Uterus (tissue), 3 donors: ENCODE measurements at regions not wholly inside any gene's neighbourhood (a gene's known extent, or its start where the extent isn't known, plus 50 kb on each side); places are given as distances from the start of the nearest gene placed in this dataset.

Experiments used
- DNase-seq, 2 donors: peaks; one replicate each; pipeline ENCODE4 v3.0.0-alpha.2; 2019 to 2020
- H3K27ac ChIP-seq, 2 donors: fragments of 200-600 bp; sonication (generic); 1 replicate in 1 of 2; 2 replicates in 1 of 2; pipeline ENCODE4 v1.5.1; 2016 to 2018
- H3K27me3 ChIP-seq, 2 donors: fragments of 200-600 bp; sonication (generic); one replicate each; pipeline ENCODE4 v1.5.1; 2018 to 2019; ENCODE audit warnings: control low read depth in 1 of 2
- H3K36me3 ChIP-seq, 2 donors: fragments of 200-600 bp; sonication (generic); one replicate each; pipeline ENCODE4 v1.5.1; 2019; ENCODE audit warnings: control low read depth in 1 of 2
- H3K4me1 ChIP-seq, 2 donors: fragments of 200-600 bp; sonication (generic); one replicate each; pipeline ENCODE4 v1.5.1; 2018 to 2019; ENCODE audit warnings: control low read depth in 1 of 2
- H3K4me3 ChIP-seq, 2 donors: fragments of 200-600 bp; sonication (generic); 1 replicate in 1 of 2; 2 replicates in 1 of 2; pipeline ENCODE4 v1.5.1; 2018 to 2019; ENCODE audit warnings: mild to moderate bottlenecking in 1 of 2
- H3K9me3 ChIP-seq, 2 donors: fragments of 200-600 bp; sonication (generic); one replicate each; pipeline ENCODE4 v1.5.1; 2019; ENCODE audit warnings: control low read depth in 1 of 2
- CTCF ChIP-seq, 4 experiments: fragments of 200-600 bp in 2 of 4; fragments of 450-650 bp in 2 of 4; sonication (generic) in 2 of 4; IDR thresholded peaks; one replicate each; pipeline ENCODE4 v1.5.1; 2016 to 2019; ENCODE audit warnings: antibody characterized with exemption in 4 of 4, mild to moderate bottlenecking in 2 of 4, moderate library complexity in 1 of 4
- POLR2A ChIP-seq, 2 donors: fragments of 450-650 bp; IDR thresholded peaks; one replicate each; pipeline ENCODE4 v1.6.1; 2016; ENCODE audit warnings: antibody characterized with exemption in 2 of 2, mild to moderate bottlenecking in 1 of 2, moderate library complexity in 1 of 2
- intact Hi-C: fragments of 100-400 bp; cut with DNase I; formaldehyde crosslinking; loops from one replicate; pipeline ENCODE4 v1.15.1; 2023; ENCODE audit warnings: low total_unique reads
- donor health status: DM: yes; HTN: yes; CAD: no.

- no peaks in the 10 kb centered on the region for H3K9me3 ChIP-seq
- no peaks in the 10 kb centered on the region for H3K27me3 ChIP-seq
- TF ChIP-seq POLR2A (IDR thresholded peaks at IDR 0.05) (no peak), CTCF (IDR thresholded peaks at IDR 0.05) (no peak)
- intact Hi-C loops, result no loop called here
- no peak for DNase-seq
- H3K4me3 ChIP-seq, result no peak overlapping the region
- no peaks in the 10 kb centered on the region for H3K36me3 ChIP-seq
- H3K27ac ChIP-seq, result no peak overlapping the region
- no peaks in the 10 kb centered on the region for H3K4me1 ChIP-seq
These were observed 312.5 kb downstream of the OXSM start for GRCh38 chr3:26102376-26102775.

GRCh38 chr3:26104851-26105251 is 315.0 kb downstream of the OXSM start:
- no peaks in the 10 kb centered on the region for H3K9me3 ChIP-seq
- no peak overlapping the region for H3K4me3 ChIP-seq
- H3K27ac ChIP-seq, result peak overlapping the region in 1 of 2 donors; percentile 35
- intact Hi-C loops, result no loop called here
- DNase-seq, result no peak
- TF ChIP-seq CTCF (IDR thresholded peaks at IDR 0.05) (no peak), POLR2A (IDR thresholded peaks at IDR 0.05) (no peak)
- no peaks in the 10 kb centered on the region for H3K27me3 ChIP-seq
- H3K36me3 ChIP-seq, result no peaks in the 10 kb centered on the region
- H3K4me1 ChIP-seq, result no peaks in the 10 kb centered on the region

- TF ChIP-seq CTCF (IDR thresholded peaks at IDR 0.05) (no peak), POLR2A (IDR thresholded peaks at IDR 0.05) (no peak)
- intact Hi-C loops, result no loop called here
- H3K4me1 ChIP-seq, result no peaks in the 10 kb centered on the region
- no peak overlapping the region for H3K4me3 ChIP-seq
- no peak for DNase-seq
- no peaks in the 10 kb centered on the region for H3K9me3 ChIP-seq
- peak overlapping the region in 1 of 2 donors; percentile 35 for H3K27ac ChIP-seq
- H3K36me3 ChIP-seq, result no peaks in the 10 kb centered on the region
- H3K27me3 ChIP-seq, result no peaks in the 10 kb centered on the region
These were observed 315.4 kb downstream of the OXSM start for GRCh38 chr3:26105261-26105660.

- DNase-seq, result no peak
- Histone ChIP-seq H3K4me3 (no peak overlapping the region), H3K9me3 (no peaks in the 10 kb centered on the region), H3K4me1 (no peaks in the 10 kb centered on the region), H3K27ac (peak overlapping the region in 1 of 2 donors; percentile 35), H3K36me3 (no peaks in the 10 kb centered on the region), H3K27me3 (no peaks in the 10 kb centered on the region)
- intact Hi-C loops, result no loop called here
- TF ChIP-seq POLR2A (IDR thresholded peaks at IDR 0.05), result no peak
- TF ChIP-seq CTCF (IDR thresholded peaks at IDR 0.05), result no peak
These were observed 316.3 kb downstream of the OXSM start for GRCh38 chr3:26106228-26106627.

GRCh38 chr3:26108846-26109489 is 319.1 kb downstream of the OXSM start:
- no peak for DNase-seq
- Histone ChIP-seq H3K4me1 (no peaks in the 10 kb centered on the region), H3K4me3 (no peak overlapping the region), H3K9me3 (no peaks in the 10 kb centered on the region), H3K27ac (no peak overlapping the region), H3K27me3 (no peaks in the 10 kb centered on the region), H3K36me3 (no peaks in the 10 kb centered on the region)
- no peak for TF ChIP-seq POLR2A (IDR thresholded peaks at IDR 0.05)
- TF ChIP-seq CTCF (IDR thresholded peaks at IDR 0.05), result no peak
- intact Hi-C loops, result no loop called here
